ENCODE measurements at regions not wholly inside any gene's neighbourhood (a gene's known extent, or its start where the extent isn't known, plus 50 kb on each side); places are given as distances from the start of the nearest gene placed in this dataset.
"Not testable (repeated sequence)": the region's sequence is repeated elsewhere in the genome, so short reads cannot be mapped to it uniquely, and the experiment has no call there.

DNA sequence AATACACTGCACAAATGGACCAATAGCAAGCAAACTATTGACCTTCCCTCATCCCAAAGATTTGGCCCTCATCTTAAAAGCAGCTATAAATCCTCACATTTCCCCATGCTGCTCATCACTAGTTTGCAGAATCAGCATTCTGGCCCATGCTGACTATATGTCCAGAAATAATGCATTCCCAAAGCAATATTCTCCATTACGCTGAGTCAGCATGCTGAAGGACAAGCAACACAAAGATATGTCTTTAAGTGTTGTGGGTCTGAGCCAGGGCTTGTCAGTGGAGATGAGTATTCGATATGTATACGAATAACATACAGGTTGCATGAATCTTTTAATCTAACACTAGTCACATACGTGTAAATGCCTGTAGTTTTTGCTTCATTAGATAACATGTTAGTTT lies 1045.0 kb upstream of the DDX18 start:
- no peak for DNase-seq (ENCODE audit: low spot score)

DNA sequence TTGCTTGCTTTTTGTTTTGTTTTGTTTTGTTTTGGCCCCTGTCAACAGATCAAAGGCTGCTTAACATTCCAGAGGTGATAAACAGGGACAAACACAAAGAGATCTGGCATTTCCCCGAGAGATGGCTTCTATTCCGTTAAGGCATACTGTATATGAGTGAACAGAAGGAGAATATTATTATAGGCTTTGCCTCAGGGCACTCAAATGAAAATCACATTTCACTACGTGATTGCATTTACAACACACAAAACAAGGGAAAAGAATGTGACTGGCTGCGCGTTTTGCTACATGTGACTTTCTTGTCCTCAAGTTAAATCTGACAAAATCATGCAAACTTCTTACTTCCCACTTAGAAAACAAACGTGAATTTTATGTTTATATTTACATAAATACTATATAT lies 1037.9 kb upstream of the DDX18 start:
- no peak for DNase-seq (ENCODE audit: low spot score)

DNA sequence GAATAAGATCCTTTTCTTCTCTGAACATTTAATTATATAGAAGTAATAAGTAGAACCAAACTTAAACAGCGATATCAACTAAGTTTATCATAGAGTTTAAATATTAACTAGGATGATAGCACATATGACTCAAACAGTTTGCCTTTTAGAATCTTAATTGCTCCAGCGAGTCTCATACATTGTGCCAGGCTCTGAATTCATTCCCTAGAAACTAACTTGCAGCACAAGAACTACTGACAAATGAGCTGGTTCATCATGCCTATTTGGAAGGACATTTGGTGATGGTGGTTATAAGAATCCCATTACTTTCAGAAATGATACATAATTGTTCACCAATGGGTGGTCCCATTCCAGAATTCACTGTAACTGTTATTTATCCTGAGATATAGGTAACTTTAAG lies 1026.6 kb upstream of the DDX18 start:
- no peak for DNase-seq (ENCODE audit: low spot score)

DNA sequence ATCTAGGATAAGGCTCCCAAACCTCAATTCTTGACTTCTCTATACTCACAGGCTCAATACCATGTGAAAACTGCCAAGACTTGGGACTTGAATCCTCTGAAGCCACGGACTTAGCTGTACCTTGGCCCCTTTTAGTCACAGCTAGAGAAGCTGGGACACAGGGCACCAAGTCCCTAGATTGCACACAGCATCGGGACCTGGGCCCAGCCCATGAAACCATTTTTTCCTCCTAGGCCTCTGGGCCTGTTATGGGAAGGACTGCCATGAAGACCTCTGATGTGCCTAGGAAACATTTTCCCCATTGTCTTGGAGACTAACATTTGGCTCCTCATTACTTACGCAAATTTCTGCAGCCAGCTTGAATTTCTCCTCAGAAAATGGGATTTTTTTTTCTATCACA lies 1011.8 kb upstream of the DDX18 start:
- DNase-seq (ENCODE audit: low spot score), result no peak

DNA sequence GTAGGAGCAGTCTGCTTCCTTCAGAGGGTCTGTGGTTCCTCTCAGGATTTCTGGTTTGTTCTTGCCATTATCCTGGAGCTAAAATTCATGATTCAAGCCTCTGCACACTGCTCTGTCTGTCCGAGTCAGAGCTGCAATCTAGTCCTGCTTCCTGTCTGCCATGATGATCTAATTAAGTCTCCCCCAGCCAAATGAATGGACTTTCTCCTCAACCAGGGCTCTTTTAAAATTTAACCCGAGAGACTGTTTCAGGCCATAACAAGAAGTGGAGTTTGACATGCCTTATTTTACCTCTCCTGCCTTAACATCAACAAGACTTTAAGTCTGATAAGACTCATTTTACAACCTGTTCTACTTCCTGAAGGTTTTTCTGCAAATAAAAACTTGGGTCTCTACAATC lies 1009.6 kb upstream of the DDX18 start:
- no peak for DNase-seq (ENCODE audit: low spot score)

DNA sequence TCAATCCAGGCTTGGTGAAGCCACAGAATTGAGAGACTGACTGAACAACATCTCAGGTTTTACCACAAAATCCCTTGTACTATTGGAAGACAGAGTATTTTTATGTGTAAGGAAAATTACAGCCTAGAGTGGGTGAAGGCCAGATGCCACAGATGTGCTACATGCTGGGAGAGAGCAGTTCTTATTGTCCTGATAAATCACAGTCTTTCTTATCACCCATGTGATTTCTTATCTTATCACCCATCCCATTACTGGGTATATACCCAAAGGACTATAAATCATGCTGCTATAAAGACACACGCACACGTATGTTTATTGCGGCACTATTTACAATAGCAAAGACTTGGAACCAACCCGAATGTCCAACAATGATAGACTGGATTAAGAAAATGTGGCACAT lies 1008.0 kb upstream of the DDX18 start:
- DNase-seq (ENCODE audit: low spot score), result not testable (repeated sequence)

DNA sequence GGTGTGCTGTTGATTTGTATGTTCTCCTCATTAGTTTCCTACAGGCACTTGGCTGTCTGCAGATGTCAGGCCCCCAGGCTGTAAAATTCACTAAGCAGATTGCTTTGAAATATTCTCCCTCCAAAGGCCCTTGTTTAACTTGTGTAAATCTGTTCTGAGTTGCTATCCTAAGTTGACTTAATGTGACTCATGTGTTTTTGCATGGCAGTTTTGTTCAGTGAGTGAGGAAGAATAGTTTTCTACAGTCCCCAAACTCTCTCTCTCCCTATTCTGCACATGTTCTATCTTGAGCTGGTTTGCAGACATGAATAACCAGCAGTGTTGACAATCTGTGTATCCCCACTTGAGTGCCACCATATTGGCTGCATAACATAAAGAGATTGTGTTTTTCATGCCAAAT lies 1005.4 kb upstream of the DDX18 start:
- no peak for DNase-seq (ENCODE audit: low spot score)

DNA sequence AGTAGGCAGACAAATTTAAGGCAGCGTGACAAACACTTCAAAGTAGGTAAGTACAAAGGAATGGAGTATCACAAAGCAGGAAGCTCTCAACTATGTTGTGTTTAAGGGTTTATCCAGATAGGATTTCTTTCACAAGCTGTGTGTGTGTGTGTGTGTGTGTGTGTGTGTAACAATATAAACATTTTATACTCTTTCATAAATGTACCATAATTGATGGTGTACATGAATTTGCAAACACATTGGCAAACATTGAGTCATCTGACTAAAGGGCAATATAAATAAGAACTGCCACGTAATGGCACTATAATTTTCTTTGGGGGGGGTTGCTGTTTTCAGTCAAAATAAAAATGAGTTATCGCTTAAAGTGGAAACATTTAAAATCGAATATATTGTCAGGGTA lies 1004.4 kb upstream of the DDX18 start:
- no peak for DNase-seq (ENCODE audit: low spot score)

DNA sequence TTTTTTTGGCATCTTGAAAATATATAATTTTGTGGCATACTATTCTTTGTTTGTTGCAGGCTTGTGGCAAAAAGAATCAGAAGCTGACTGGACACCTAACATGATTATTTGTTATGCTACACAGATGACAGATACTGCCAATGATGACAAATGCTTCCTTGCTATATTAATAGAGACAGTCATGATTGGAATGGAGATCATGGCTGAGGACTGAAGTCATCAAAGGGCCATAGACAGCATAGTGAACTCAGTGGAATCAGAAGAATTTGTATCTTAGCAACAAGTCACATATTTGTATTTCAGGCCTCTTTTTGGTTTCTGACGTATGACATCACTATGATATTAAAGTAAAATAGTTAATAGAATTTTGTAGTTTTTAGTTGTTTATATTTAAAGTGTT lies 1003.8 kb upstream of the DDX18 start:
- no peak for DNase-seq (ENCODE audit: low spot score)

DNA sequence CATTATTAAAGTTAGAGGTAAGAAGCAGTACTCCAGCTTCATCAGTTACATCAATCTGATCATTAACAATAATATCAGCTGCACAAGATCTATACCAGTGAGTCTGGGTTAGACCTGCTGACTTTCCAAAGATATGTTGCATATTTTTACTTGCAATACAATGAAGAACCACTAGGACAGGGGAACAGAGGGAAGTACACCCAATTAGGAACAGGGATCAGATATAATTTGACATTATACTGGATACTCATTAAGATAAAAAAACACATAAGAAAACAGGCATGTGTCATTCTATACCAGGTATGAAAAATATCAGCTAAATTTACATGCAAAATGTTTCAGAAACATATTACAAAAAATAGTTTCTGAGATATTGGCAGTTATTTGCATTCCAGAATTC lies 995.1 kb upstream of the DDX18 start:
- no peak for DNase-seq (ENCODE audit: low spot score)

DNA sequence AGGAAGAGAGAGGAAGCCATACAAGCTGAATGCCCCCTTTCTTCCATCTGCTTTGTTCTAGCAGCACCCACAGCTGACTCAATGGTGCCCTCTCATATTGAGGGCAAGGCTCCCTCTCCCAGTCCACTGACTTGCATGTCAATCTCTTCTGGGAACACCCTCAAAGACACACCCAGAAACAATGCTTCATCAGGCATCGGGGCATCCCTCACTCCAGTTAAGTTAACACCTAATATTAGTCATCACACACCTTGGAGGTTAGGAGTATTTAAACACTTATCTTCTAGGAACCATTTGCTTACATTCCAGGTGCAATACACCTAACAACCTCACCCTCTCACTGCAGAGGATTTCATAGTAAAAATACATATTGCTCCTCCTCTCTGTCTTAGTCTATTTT lies 993.5 kb upstream of the DDX18 start:
- DNase-seq (ENCODE audit: low spot score), result no peak

DNA sequence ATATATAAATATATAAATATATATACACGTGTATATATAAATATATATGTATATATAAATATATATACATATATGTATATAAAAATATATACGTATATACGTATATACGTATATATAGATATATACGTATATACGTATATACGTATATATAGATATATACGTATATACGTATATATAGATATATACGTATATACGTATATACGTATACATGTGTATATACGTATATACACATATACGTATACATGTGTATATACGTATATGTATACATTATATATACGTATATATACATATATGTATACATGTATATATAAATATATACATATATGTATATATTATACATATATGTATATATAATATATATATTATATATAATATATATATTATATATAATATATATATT lies 984.9 kb upstream of the DDX18 start:
- not testable (repeated sequence) for DNase-seq (ENCODE audit: low spot score)

DNA sequence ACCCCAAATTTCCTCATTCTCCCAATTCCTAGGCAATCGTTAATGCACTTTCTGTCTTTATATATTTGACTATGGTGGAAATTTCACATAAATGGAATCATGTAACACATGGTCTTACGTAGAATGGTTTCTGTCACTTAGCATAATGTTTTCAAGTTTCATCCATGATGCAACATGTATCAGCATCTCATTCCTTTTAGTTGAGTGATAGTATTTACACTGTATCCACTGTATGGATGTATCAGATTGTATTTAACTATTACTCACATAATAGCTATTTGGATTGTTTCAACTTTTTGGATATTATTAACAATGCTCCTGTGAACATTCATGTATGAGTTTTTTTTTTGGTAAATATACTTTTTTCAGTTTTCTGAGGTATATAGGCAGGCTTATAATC lies 982.3 kb upstream of the DDX18 start:
- DNase-seq (ENCODE audit: low spot score), result no peak

DNA sequence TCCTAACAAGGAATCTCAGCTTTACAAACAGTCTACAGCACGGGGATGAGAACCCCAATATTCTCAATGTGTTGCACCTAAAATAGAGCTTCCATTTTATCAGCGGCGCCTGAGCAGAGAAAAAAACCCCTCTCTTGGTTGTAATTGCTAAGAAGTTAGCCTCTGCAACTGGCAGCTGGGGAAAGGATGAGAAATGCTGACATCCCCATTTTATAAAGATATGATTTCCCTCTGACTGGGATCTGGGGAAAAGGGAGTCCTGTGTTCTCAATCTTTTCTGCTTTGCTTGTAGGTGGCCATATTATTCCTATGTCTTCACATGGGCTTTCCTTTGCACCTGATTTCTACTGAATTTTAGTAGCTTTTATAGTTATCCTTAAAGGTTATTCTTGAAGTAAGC lies 981.4 kb upstream of the DDX18 start:
- DNase-seq (ENCODE audit: low spot score), result no peak

DNA sequence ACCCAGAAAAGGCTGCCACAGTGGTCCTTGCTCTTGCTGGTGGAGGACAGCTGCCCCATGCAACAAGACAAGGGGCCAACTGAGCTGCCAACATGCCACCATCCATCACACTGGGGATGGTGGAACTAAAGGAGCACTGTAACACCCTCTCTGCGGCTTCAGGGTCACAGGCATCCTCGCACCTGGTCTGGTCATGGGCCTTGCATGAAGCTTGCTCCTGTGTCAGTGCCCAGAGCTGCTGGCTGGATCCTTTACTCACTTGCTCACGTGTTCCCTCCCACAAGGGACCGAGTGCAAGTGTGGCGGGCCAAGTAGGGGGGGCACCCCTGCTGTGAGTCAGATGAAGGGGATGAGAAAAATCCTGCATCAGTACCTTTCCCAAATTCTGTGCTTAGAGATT lies 972.3 kb upstream of the DDX18 start:
- DNase-seq (ENCODE audit: low spot score), result no peak

DNA sequence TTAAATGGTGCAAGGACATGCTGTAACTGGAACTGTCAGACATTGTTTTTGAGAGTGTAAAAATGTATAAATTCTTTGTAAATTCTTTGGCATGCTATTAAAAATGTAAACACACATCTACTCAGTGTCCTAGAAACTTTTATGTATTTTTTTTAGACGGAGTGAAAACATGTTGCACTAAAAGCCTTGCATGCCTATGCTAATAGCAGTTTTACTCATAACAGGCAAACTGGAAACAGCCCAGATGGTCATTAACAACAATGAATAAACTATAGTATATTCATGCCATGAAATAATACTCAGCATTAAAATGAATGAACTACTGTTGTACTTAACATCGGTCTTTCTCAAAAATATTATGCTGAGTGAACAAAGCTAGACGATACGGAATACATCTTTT lies 954.8 kb upstream of the DDX18 start:
- DNase-seq (ENCODE audit: low spot score), result no peak

DNA sequence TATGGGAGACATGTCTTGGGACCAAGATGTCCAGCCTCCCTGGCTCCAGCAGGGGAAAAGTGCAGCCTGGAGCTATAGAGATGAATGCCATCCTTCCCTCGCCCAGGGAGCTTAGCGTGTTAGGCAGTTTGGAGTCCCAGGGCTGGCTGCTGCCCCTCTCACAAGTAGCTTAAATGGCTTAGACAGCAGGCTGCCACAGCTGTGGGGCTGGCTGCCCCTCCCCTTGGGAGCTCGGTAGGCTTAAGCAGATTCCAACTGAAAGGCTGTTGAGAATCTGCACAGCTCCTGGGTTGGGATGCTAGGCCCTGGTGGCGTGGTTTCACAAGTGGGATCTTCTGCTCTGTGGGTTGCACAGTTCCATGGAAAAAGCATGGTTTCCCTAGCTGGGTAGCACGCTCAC lies 940.5 kb upstream of the DDX18 start:
- no peak for DNase-seq (ENCODE audit: low spot score)

DNA sequence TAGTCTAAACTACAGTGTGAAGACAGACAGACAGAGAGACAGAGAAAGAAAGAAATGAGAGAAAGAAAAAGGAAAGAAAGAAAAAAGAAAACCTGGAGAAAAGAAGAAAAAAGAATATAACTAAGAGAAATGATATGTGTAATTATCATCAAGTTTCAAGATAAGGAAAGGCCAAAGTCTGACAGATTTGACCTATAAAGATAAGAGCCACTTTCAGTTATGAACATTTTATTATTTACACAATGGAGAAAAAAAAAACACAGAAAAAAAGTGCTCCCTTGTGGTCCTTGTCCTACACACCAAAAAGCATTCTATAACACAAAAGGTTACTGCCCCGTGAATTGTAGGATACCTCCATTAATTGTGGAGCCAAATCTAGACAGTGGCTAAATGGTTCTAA lies 937.2 kb upstream of the DDX18 start:
- DNase-seq (ENCODE audit: low spot score), result no peak

DNA sequence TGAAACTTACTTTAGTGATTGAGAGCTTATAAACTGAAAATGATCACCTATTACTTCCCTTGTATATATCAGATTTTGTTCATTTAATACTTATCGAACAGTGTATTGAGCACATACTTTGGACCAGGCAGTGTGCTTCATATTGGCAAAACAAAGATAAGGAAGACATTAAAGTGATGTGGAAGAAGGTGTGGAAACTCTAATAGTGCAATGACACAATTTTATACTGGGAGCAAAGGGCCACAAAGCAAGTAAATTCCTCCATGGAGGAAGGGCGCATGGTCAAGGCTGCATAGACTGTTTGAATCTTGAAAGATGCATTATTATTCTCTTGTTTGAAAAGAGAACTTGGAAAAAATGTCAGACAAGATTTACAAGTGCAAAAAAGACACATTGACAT lies 936.5 kb upstream of the DDX18 start:
- no peak for DNase-seq (ENCODE audit: low spot score)

DNA sequence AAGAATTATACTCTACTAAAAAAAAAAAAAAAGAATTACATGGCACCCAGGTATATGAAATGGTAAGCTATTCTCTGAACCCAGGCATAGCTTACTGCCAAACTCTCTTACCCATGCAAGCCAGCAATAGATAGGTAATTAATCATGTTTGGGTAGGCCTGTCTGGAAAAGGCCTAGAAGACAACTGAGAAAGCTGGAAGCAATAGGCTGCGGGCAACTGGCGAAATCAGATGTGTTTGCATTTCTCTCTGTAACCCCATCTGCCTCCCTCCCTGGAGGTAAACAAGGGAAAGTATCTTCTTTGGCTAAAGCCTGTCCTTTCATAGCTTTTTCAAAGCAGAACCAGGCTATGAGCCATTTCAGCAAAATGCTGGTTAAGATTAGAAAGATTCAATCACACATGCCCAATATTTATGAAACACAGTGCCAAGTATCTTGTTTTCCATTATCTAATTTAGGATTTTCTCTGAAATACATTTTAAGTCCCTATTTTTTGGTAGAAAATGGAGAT lies 934.8 kb upstream of the DDX18 start:
- no peak for DNase-seq (ENCODE audit: low spot score)

DNA sequence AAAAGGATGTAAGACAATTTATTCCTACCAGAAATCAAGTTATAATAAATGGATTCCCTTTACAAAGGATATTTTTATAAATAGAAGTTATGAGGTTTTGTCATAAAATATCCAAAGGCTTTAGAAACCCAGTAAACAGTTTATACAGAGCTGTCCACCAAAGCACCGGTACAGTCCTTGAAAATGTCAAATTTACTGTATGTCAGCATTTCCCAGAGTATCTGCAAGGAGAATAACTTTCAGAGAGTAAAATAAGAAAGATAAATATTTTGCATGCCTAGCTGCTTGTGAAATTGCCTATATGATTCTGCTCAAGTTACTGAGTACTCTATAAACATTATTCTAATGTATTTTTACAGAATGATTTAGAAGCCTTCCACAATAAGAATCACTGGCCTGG lies 923.3 kb upstream of the DDX18 start:
- DNase-seq (ENCODE audit: low spot score), result no peak

DNA sequence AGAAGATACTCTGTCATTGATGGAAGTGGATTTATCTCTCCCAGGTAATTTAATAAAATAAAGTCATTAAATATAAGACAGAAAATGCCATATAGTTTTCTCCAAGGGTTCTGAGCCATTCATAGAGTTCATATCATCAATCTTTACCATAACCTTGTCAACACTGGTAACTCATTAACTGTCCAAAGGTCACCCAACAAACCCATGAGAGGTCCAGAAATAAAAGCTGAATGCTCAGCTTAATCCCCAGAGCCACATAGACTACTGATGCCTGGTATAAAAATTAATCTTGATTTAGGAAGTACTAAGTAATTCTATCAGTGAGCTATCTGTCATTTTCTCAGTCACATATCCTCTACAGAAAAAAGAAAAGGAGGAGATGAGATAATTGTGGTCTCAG lies 903.0 kb upstream of the DDX18 start:
- no peak for DNase-seq (ENCODE audit: low spot score)

DNA sequence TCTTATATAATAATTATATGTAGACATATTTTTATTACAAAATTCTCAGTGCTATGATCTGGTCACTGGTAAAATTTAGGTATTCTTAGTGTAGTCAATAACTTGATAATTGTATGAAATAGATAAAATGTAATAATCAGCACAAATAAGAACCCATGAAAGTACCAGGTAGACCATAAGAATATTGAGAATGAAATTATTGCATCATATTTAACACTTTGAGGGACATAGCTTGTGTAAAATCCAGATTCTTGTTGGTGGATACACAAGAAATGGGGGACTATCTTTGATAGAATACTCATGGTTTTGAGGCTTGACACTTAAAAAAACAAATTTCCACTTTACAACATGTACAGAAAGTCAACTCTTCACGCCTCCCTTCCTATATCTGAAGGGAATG lies 898.8 kb upstream of the DDX18 start:
- no peak for DNase-seq (ENCODE audit: low spot score)

DNA sequence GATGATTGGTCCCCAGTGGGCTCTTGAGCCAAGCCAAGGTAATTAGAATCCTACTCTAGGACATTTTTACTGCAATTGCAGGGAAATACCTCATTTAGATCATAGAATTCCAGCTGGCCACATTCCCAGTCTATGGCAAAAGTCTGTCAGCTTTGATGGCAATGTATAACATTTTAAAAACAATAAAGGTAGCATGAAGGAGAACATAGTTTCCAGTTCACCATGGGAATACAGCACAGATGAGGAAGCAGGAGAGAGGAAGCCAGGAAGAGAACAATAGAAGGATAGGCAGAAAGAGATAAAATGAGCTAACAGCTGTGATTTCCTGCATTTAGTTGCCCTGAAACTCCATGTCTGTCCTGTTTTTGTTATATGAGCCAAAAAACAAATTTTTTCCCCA lies 897.3 kb upstream of the DDX18 start:
- no peak for DNase-seq (ENCODE audit: low spot score)

DNA sequence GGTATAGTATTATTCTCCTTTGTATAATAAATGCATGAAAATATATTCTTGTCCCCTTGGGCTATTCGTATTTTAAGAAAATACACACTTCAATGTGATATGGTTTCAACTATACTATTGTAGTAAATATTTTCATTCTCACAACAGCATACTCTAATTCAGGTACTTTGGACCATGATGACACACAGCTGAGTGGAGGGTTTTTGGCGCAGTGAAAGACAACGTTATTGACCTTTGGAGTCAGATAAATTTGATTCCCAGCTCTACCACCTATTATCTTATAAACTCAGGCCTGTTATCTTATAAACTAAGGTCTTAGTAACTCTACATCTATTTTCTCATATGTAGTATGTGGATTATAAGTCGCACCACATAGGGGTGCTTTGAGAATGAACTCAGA lies 895.9 kb upstream of the DDX18 start:
- DNase-seq (ENCODE audit: low spot score), result no peak
